GM19238 (cell line): ENCODE measurements at regions not wholly inside any gene's neighbourhood (a gene's known extent, or its start where the extent isn't known, plus 50 kb on each side); places are given as distances from the start of the nearest gene placed in this dataset.
"Not testable (repeated sequence)": the region's sequence is repeated elsewhere in the genome, so short reads cannot be mapped to it uniquely, and the experiment has no call there.

ENCODE experiments used
- DNase-seq: peaks from one replicate; pipeline ENCODE4 v3.0.0; 2011; ENCODE audit warnings: low spot score; ENCODE audit not compliant: insufficient read length

- DNase-seq = no peak
Observed at GRCh38 chr2:20130821-20131645, 79.6 kb upstream of the LAPTM4A start.

- no peak for DNase-seq
Observed at GRCh38 chr2:20130160-20130560, 78.7 kb upstream of the LAPTM4A start.

- DNase-seq = no peak
Observed at GRCh38 chr2:20129331-20130159, 78.1 kb upstream of the LAPTM4A start.

GRCh38 chr2:20128506-20129330 lies 77.3 kb upstream of the LAPTM4A start:
- DNase-seq = no peak

GRCh38 chr2:20126469-20126868 lies 75.0 kb upstream of the LAPTM4A start:
- DNase-seq = no peak

- no peak for DNase-seq
Observed at GRCh38 chr2:20126040-20126439, 74.6 kb upstream of the LAPTM4A start.

GRCh38 chr2:20125616-20126015 lies 74.2 kb upstream of the LAPTM4A start:
- no peak for DNase-seq

GRCh38 chr2:20125164-20125563 lies 73.7 kb upstream of the LAPTM4A start:
- no peak for DNase-seq

- no peak for DNase-seq
Observed at GRCh38 chr2:20123871-20124594, 72.6 kb upstream of the LAPTM4A start.

GRCh38 chr2:20122864-20123263 lies 71.4 kb upstream of the LAPTM4A start:
- no peak for DNase-seq

GRCh38 chr2:20120569-20121416 lies 69.4 kb upstream of the LAPTM4A start:
- DNase-seq = no peak

- no peak for DNase-seq
Observed at GRCh38 chr2:20118051-20118450, 66.6 kb upstream of the LAPTM4A start.

- DNase-seq = no peak
Observed at GRCh38 chr2:20115902-20116301, 64.5 kb upstream of the LAPTM4A start.

GRCh38 chr2:20115374-20115773 lies 63.9 kb upstream of the LAPTM4A start:
- no peak for DNase-seq

GRCh38 chr2:20113986-20114938 lies 62.8 kb upstream of the LAPTM4A start:
- DNase-seq = no peak

- no peak for DNase-seq
Observed at GRCh38 chr2:20113004-20113796, 61.8 kb upstream of the LAPTM4A start.

GRCh38 chr2:20112361-20112760 lies 60.9 kb upstream of the LAPTM4A start:
- DNase-seq = not testable (repeated sequence)
